ENCODE measurements at regions not wholly inside any gene's neighbourhood (a gene's known extent, or its start where the extent isn't known, plus 50 kb on each side); places are given as distances from the start of the nearest gene placed in this dataset.

- TF ChIP-seq E2F4 (IDR thresholded peaks at IDR 0.05; ENCODE audit: low read depth, low read length), result no peak
- TF ChIP-seq EZH2 (IDR thresholded peaks at IDR 0.05; ENCODE audit: borderline replicate concordance, control insufficient read depth, low read depth, low read length), result no peak
- TF ChIP-seq, protein P1, sequence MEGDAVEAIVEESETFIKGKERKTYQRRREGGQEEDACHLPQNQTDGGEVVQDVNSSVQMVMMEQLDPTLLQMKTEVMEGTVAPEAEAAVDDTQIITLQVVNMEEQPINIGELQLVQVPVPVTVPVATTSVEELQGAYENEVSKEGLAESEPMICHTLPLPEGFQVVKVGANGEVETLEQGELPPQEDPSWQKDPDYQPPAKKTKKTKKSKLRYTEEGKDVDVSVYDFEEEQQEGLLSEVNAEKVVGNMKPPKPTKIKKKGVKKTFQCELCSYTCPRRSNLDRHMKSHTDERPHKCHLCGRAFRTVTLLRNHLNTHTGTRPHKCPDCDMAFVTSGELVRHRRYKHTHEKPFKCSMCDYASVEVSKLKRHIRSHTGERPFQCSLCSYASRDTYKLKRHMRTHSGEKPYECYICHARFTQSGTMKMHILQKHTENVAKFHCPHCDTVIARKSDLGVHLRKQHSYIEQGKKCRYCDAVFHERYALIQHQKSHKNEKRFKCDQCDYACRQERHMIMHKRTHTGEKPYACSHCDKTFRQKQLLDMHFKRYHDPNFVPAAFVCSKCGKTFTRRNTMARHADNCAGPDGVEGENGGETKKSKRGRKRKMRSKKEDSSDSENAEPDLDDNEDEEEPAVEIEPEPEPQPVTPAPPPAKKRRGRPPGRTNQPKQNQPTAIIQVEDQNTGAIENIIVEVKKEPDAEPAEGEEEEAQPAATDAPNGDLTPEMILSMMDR (IDR thresholded peaks at IDR 0.05 in 2 of 3, conservative IDR thresholded peaks at IDR 0.05 in 1 of 3; ENCODE audit: control insufficient read depth in 2 of 3, extremely low read depth in 1 of 3, insufficient read depth in 1 of 3, low read depth in 3 of 3, low read length in 3 of 3), result no peak
- no peak for TF ChIP-seq POLR2AphosphoS2 (IDR thresholded peaks at IDR 0.05; ENCODE audit: low read depth, low read length)
- TF ChIP-seq POLR2AphosphoS5 (IDR thresholded peaks at IDR 0.05; ENCODE audit: low read length), result no peak
- no peak for TF ChIP-seq MYC (IDR thresholded peaks at IDR 0.05; ENCODE audit: insufficient read depth, insufficient read length, insufficient replicate concordance, low read length, severe bottlenecking)
- no peak for TF ChIP-seq POLR2A (IDR thresholded peaks at IDR 0.05; ENCODE audit: low read depth, low read length)
- no peak for TF ChIP-seq CHD4 (IDR thresholded peaks at IDR 0.05)
- no peak for TF ChIP-seq JUND (IDR thresholded peaks at IDR 0.05; ENCODE audit: low read depth, low read length)
- no peak for TF ChIP-seq ZNF217 (IDR thresholded peaks at IDR 0.05)
These were observed 513.7 kb upstream of the WWC1 start for GRCh38 chr5:167777746-167778145.

All from GM12878 (cell line).